ENCODE measurements at regions not wholly inside any gene's neighbourhood (a gene's known extent, or its start where the extent isn't known, plus 50 kb on each side); places are given as distances from the start of the nearest gene placed in this dataset.
A peak's percentile ranks its signal among the peaks of the same experiment; 100 is the strongest.

DNA sequence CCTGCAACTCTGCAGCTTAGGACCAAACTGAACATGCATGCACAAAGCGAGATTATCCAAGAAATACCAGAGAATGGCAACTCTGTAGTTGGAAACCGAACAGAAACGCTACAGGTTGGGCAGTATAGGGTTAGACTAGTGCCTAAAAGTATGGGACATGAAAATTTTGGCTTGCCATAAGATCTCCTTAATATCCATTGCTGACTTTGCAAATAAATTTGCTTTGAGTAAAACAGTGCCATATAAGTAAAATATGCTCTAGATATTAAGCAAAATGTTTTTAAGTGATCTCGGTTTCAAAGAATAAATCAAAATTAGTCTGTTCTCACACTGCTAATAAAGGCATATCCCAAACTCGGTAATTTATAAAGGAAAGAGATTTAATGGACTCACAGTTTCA is 456.0 kb downstream of the PRDM9 start:
- TF ChIP-seq, protein P1, sequence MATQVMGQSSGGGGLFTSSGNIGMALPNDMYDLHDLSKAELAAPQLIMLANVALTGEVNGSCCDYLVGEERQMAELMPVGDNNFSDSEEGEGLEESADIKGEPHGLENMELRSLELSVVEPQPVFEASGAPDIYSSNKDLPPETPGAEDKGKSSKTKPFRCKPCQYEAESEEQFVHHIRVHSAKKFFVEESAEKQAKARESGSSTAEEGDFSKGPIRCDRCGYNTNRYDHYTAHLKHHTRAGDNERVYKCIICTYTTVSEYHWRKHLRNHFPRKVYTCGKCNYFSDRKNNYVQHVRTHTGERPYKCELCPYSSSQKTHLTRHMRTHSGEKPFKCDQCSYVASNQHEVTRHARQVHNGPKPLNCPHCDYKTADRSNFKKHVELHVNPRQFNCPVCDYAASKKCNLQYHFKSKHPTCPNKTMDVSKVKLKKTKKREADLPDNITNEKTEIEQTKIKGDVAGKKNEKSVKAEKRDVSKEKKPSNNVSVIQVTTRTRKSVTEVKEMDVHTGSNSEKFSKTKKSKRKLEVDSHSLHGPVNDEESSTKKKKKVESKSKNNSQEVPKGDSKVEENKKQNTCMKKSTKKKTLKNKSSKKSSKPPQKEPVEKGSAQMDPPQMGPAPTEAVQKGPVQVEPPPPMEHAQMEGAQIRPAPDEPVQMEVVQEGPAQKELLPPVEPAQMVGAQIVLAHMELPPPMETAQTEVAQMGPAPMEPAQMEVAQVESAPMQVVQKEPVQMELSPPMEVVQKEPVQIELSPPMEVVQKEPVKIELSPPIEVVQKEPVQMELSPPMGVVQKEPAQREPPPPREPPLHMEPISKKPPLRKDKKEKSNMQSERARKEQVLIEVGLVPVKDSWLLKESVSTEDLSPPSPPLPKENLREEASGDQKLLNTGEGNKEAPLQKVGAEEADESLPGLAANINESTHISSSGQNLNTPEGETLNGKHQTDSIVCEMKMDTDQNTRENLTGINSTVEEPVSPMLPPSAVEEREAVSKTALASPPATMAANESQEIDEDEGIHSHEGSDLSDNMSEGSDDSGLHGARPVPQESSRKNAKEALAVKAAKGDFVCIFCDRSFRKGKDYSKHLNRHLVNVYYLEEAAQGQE (IDR thresholded peaks at IDR 0.05; ENCODE audit: low read depth): no peak
- TF ChIP-seq RAD21 (IDR thresholded peaks at IDR 0.05; ENCODE audit: low read depth) (no peak), FOXM1 (IDR thresholded peaks at IDR 0.05; ENCODE audit: borderline replicate concordance, low read depth) (no peak), NFIC (IDR thresholded peaks at IDR 0.05) (no peak), EGR1 (IDR thresholded peaks at IDR 0.05) (no peak), TCF12 (IDR thresholded peaks at IDR 0.05; ENCODE audit: low read depth) (no peak), CEBPB (IDR thresholded peaks at IDR 0.05) (no peak), CREB1 (IDR thresholded peaks at IDR 0.05; ENCODE audit: low read depth) (no peak), TEAD4 (IDR thresholded peaks at IDR 0.05) (no peak)
- TF ChIP-seq, protein P2, sequence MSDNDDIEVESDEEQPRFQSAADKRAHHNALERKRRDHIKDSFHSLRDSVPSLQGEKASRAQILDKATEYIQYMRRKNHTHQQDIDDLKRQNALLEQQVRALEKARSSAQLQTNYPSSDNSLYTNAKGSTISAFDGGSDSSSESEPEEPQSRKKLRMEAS (IDR thresholded peaks at IDR 0.05): no peak

DNA sequence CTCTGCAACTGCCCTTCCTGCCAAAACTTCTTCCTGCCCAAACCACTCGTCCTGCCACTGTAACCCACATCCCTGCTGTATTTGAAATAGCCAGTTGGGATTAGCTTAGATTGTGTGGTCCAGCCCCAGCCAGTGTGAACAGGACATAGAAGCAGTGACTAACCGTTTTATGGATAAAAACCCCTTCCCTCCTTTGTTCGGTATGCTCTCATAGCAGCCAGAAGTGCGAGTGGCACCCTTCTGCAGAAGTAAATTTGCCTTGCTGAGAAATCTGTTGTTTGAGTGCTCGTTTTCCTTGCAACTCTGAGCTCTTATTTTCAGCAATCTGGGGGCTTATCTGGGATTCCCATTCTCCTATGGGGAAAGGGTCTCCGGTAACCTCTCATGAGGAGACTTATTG is 470.0 kb downstream of the PRDM9 start:
- TF ChIP-seq NFIC (IDR thresholded peaks at IDR 0.05) (no peak), YY1 (IDR thresholded peaks at IDR 0.05; ENCODE audit: low read depth) (no peak), TCF12 (IDR thresholded peaks at IDR 0.05; ENCODE audit: low read depth) (no peak), EGR1 (IDR thresholded peaks at IDR 0.05) (no peak), TAF1 (IDR thresholded peaks at IDR 0.05; ENCODE audit: low read depth) (no peak), CEBPB (IDR thresholded peaks at IDR 0.05) (no peak), CREB1 (IDR thresholded peaks at IDR 0.05; ENCODE audit: low read depth) (no peak), EP300 (IDR thresholded peaks at IDR 0.05; ENCODE audit: borderline replicate concordance) (no peak), TEAD4 (IDR thresholded peaks at IDR 0.05) (no peak), RAD21 (IDR thresholded peaks at IDR 0.05; ENCODE audit: low read depth) (no peak), FOXM1 (IDR thresholded peaks at IDR 0.05; ENCODE audit: borderline replicate concordance, low read depth) (no peak), ZBTB7A (IDR thresholded peaks at IDR 0.05; ENCODE audit: low read depth) (no peak)
- TF ChIP-seq, protein P2 (IDR thresholded peaks at IDR 0.05): no peak
- TF ChIP-seq, protein P1 (IDR thresholded peaks at IDR 0.05; ENCODE audit: low read depth): no peak
- TF ChIP-seq, protein P3, sequence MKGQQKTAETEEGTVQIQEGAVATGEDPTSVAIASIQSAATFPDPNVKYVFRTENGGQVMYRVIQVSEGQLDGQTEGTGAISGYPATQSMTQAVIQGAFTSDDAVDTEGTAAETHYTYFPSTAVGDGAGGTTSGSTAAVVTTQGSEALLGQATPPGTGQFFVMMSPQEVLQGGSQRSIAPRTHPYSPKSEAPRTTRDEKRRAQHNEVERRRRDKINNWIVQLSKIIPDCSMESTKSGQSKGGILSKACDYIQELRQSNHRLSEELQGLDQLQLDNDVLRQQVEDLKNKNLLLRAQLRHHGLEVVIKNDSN (IDR thresholded peaks at IDR 0.05): no peak

DNA sequence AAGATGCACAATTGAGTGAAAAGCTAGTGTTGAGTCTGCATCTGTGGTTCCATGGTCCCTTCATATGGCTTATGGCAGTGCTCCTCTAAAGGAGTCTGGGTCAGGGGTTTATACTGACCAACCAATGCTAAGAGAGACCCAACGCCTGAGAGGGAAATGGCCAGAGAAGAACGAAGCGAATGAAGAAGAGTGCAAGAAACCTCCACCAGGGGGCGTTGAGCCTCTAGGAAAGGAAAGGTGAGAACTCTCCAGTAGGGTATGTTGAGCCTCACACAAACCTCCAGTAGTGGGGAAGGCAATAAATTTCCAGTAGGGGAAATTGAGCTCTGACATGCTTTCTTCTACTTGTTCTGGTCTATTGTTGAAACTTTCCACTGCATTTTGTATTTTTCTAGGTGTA is 470.6 kb downstream of the PRDM9 start:
- TF ChIP-seq RAD21 (IDR thresholded peaks at IDR 0.05; ENCODE audit: low read depth) (peak; percentile 56), CREB1 (IDR thresholded peaks at IDR 0.05; ENCODE audit: low read depth) (no peak)

DNA sequence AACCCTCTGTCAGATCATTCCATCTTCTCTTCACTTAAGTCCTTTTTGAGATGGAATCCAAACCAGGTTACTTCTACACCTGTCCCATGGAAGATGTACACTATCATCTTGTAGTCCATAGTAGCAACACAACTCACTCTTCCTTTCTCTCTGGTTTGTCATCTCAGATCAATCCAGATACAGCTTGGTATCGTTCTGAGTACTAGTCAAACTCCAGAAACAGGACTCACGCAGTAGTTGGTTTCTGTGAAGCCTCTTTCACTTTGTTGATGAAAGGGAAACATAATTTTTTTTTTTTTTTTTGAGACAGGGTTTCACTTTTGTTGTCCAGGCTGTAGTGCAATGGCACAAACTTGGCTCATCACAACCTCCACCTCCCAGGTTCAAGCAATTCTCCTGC is 484.0 kb downstream of the PRDM9 start:
- TF ChIP-seq, protein P3 (IDR thresholded peaks at IDR 0.05): no peak
- no peak for TF ChIP-seq EGR1 (IDR thresholded peaks at IDR 0.05)
- no peak for TF ChIP-seq NFIC (IDR thresholded peaks at IDR 0.05)
- no peak for TF ChIP-seq TCF12 (IDR thresholded peaks at IDR 0.05; ENCODE audit: low read depth)
- no peak for TF ChIP-seq RAD21 (IDR thresholded peaks at IDR 0.05; ENCODE audit: low read depth)
- no peak for TF ChIP-seq TAF1 (IDR thresholded peaks at IDR 0.05; ENCODE audit: low read depth)
- no peak for TF ChIP-seq EP300 (IDR thresholded peaks at IDR 0.05; ENCODE audit: borderline replicate concordance)
- TF ChIP-seq, protein P1 (IDR thresholded peaks at IDR 0.05; ENCODE audit: low read depth): no peak
- no peak for TF ChIP-seq CREB1 (IDR thresholded peaks at IDR 0.05; ENCODE audit: low read depth)
- TF ChIP-seq CEBPB (IDR thresholded peaks at IDR 0.05): no peak
- TF ChIP-seq TEAD4 (IDR thresholded peaks at IDR 0.05): no peak
